GM06990 (cell line): ENCODE measurements at regions not wholly inside any gene's neighbourhood (a gene's known extent, or its start where the extent isn't known, plus 50 kb on each side); places are given as distances from the start of the nearest gene placed in this dataset.

Experiments
- DNase-seq: peaks from one replicate; pipeline ENCODE4 v3.0.0-alpha.2; 2011; ENCODE audit not compliant: insufficient read length; ENCODE audit errors: extremely low read depth
- H3K27me3 ChIP-seq: replicated peaks from 2 replicates; pipeline ENCODE4 v1.6.0; 2011; ENCODE audit warnings: low read length; ENCODE audit not compliant: control insufficient read depth, insufficient read depth
- H3K36me3 ChIP-seq: 2 replicates; pipeline ENCODE4 v1.5.1; 2011; ENCODE audit warnings: low read length; ENCODE audit not compliant: control insufficient read depth, insufficient read depth
- H3K4me3 ChIP-seq: replicated peaks from 2 replicates; pipeline ENCODE4 v1.5.1; 2011; ENCODE audit warnings: low read depth, mild to moderate bottlenecking, control low read depth, low read length
- TF ChIP-seq, protein P1 (sequence below): IDR thresholded peaks from 2 replicates; pipeline ENCODE4 v1.5.1; 2011; ENCODE audit warnings: low read length, control low read depth, mild to moderate bottlenecking, inconsistent platforms; ENCODE audit not compliant: insufficient read depth, poor library complexity, severe bottlenecking

DNA sequence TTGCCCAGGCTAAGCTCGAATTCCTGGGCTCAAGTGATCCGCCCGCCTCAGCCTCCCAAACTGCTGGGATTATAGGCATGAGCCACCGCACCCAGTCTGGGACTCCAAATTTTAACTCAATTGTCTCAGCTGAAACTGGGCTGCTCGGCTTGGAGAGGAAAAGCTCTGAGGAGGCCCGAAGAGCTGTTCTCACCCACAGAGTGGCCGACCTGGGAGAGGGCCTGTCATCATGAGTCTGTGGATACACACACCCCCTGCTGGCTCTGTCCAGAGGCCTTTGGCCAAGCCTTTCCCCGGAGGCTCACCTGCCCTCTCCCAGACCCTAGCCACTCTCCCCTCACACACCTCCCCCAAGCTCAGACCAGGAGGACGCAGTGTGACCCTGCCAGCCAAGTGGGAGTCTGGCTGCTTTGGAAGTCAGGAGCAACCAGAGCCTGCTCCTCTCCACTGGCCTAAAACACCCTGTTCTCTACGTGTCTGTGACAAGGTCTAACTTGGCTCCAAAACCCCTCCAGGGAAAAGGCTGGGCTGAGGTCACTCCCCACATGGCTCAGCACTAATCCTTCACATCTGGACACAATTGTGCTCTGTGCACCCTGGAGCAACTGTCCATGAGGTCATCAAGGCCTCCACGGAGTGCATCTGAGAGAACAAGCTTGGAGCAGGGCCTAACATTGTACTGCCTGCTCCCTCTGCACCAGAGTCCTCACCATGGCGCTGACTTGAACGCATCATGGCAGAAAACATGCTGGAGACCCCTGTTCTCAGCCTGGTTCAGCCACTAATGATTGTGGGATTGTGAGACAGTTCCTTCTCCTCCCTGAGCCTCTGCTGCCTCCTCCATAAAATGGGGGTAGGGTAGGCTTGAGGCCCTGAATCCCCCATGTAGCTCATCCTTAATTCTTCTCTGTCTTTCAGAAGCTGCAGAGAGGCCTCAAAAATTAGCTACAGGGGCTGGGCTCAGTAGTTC is 49.9 kb upstream of the RAB6C start:
- Histone ChIP-seq H3K27me3 (no peaks in the 10 kb centered on the region; the same call in none of the 2 replicates), H3K36me3 (no peaks in the 10 kb centered on the region), H3K4me3 (no peak overlapping the region)
- DNase-seq: no peak
- TF ChIP-seq, protein P1, sequence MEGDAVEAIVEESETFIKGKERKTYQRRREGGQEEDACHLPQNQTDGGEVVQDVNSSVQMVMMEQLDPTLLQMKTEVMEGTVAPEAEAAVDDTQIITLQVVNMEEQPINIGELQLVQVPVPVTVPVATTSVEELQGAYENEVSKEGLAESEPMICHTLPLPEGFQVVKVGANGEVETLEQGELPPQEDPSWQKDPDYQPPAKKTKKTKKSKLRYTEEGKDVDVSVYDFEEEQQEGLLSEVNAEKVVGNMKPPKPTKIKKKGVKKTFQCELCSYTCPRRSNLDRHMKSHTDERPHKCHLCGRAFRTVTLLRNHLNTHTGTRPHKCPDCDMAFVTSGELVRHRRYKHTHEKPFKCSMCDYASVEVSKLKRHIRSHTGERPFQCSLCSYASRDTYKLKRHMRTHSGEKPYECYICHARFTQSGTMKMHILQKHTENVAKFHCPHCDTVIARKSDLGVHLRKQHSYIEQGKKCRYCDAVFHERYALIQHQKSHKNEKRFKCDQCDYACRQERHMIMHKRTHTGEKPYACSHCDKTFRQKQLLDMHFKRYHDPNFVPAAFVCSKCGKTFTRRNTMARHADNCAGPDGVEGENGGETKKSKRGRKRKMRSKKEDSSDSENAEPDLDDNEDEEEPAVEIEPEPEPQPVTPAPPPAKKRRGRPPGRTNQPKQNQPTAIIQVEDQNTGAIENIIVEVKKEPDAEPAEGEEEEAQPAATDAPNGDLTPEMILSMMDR: no peak
